DOHH2 (cell line): ENCODE measurements at regions not wholly inside any gene's neighbourhood (a gene's known extent, or its start where the extent isn't known, plus 50 kb on each side); places are given as distances from the start of the nearest gene placed in this dataset.
"Not testable (repeated sequence)": the region's sequence is repeated elsewhere in the genome, so short reads cannot be mapped to it uniquely, and the experiment has no call there.

Experiments
- EZH2phosphoT487 ChIP-seq: fragments of 200-600 bp; sonication (generic); IDR thresholded peaks from 2 replicates; pipeline ENCODE4 v1.6.1; 2017; ENCODE audit warnings: borderline replicate concordance, mild to moderate bottlenecking, antibody characterized with exemption, low read length, moderate library complexity, mixed read lengths
- TF ChIP-seq, protein P1 (sequence below): fragments of 200-600 bp; sonication (generic); IDR thresholded peaks from one replicate; pipeline ENCODE4 v1.5.1; 2014; ENCODE audit warnings: antibody characterized with exemption, mild to moderate bottlenecking, low read depth, low read length; ENCODE audit not compliant: poor library complexity, severe bottlenecking

GRCh38 chr4:104002318-104002717 lies 282.5 kb upstream of the TACR3 start:
- TF ChIP-seq, protein P1, sequence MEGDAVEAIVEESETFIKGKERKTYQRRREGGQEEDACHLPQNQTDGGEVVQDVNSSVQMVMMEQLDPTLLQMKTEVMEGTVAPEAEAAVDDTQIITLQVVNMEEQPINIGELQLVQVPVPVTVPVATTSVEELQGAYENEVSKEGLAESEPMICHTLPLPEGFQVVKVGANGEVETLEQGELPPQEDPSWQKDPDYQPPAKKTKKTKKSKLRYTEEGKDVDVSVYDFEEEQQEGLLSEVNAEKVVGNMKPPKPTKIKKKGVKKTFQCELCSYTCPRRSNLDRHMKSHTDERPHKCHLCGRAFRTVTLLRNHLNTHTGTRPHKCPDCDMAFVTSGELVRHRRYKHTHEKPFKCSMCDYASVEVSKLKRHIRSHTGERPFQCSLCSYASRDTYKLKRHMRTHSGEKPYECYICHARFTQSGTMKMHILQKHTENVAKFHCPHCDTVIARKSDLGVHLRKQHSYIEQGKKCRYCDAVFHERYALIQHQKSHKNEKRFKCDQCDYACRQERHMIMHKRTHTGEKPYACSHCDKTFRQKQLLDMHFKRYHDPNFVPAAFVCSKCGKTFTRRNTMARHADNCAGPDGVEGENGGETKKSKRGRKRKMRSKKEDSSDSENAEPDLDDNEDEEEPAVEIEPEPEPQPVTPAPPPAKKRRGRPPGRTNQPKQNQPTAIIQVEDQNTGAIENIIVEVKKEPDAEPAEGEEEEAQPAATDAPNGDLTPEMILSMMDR = not testable (repeated sequence)
- not testable (repeated sequence) for TF ChIP-seq EZH2phosphoT487
